Endodermal cell (in vitro differentiated cells): ENCODE measurements at regions not wholly inside any gene's neighbourhood (a gene's known extent, or its start where the extent isn't known, plus 50 kb on each side); places are given as distances from the start of the nearest gene placed in this dataset.

ENCODE experiments used
- DNase-seq: peaks from one replicate; pipeline ENCODE4 v3.0.0-alpha.2; 2017
- H3K27ac ChIP-seq: 2 replicates; pipeline ENCODE4 v1.5.1; 2013; ENCODE audit warnings: mild to moderate bottlenecking, low read depth, low read length, moderate library complexity
- H3K27me3 ChIP-seq: 2 replicates; pipeline ENCODE4 v1.6.1; 2013; ENCODE audit warnings: mild to moderate bottlenecking, low read length, moderate library complexity; ENCODE audit not compliant: insufficient read depth, control insufficient read depth, poor library complexity, severe bottlenecking
- H3K36me3 ChIP-seq: 2 replicates; pipeline ENCODE4 v1.7.0; 2013; ENCODE audit warnings: mild to moderate bottlenecking, low read length, moderate library complexity; ENCODE audit not compliant: control insufficient read depth, insufficient read depth
- H3K4me1 ChIP-seq: one replicate; pipeline ENCODE4 v1.7.0; 2013; ENCODE audit warnings: low read length; ENCODE audit not compliant: control insufficient read depth, insufficient read depth
- H3K4me3 ChIP-seq: 2 replicates; pipeline ENCODE4 v1.5.1; 2013; ENCODE audit warnings: mild to moderate bottlenecking, low read length, moderate library complexity
- H3K9ac ChIP-seq: 2 replicates; pipeline ENCODE4 v1.6.1; 2013; ENCODE audit warnings: mild to moderate bottlenecking, low read length, moderate library complexity; ENCODE audit not compliant: poor library complexity, severe bottlenecking; ENCODE audit errors: extremely low read depth
- H3K9me3 ChIP-seq: 2 replicates; pipeline ENCODE4 v1.6.1; 2013; ENCODE audit warnings: mild to moderate bottlenecking, low read length, moderate library complexity; ENCODE audit not compliant: control insufficient read depth
- H3K27ac Mint-ChIP-seq: 2 replicates; pipeline ENCODE4 v1.8.0; 2020; ENCODE audit warnings: mixed read lengths
- H3K27me3 Mint-ChIP-seq: 2 replicates; pipeline ENCODE4 v1.8.0; 2021; ENCODE audit warnings: mild to moderate bottlenecking, mixed read lengths; ENCODE audit not compliant: insufficient read depth
- H3K36me3 Mint-ChIP-seq: 2 replicates; pipeline ENCODE4 v1.8.0; 2020; ENCODE audit warnings: low read depth, mixed read lengths
- H3K4me1 Mint-ChIP-seq: 2 replicates; pipeline ENCODE4 v1.8.0; 2020; ENCODE audit warnings: mixed read lengths
- H3K4me3 Mint-ChIP-seq: 2 replicates; pipeline ENCODE4 v1.8.0; 2020; ENCODE audit warnings: mild to moderate bottlenecking, moderate library complexity, mixed read lengths
- H3K9me3 Mint-ChIP-seq: 2 replicates; pipeline ENCODE4 v1.8.0; 2020; ENCODE audit warnings: mild to moderate bottlenecking, mixed read lengths
- WGBS, 2 experiments: methylation state at CpG; one replicate each; pipeline versions ENCODE4 v1.1.5 to v1.1.7; 2013; ENCODE audit warnings: missing lambda C conversion rate in 2 of 2, mixed read lengths in 1 of 2; ENCODE audit not compliant: insufficient coverage in 1 of 2, insufficient read length in 1 of 2; 5-methylcytosine and 5-hydroxymethylcytosine counted together
- TF ChIP-seq, protein P1 (sequence below): fragments of 200-600 bp; sonication (generic); conservative IDR thresholded peaks from 2 replicates; pipeline ENCODE4 v1.5.0; 2021; ENCODE audit warnings: antibody characterized with exemption, mild to moderate bottlenecking

DNA sequence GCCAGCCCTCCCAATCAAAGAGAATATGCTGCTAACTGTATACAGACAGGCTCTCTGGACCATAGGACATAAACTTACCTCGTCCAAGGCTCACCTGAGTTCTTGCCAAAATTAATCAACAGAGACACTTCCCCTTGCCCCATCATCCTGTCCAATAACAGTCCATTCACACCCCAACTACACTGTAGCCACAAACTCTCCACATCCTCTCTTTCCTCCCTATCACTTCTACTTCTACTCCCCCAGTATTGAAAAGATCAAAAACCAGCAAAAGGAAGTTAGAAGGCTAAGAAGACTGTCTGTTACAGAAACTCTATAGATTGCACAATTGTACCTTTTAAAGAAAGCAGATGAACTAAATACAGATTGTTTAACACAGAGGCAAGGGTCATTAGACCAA lies 133.5 kb upstream of the STT3B start:
- peaks cover 6% of the 10 kb centered on the region for H3K4me1 Mint-ChIP-seq
- no peak overlapping the region for H3K27ac ChIP-seq
- H3K4me1 ChIP-seq, result no peaks in the 10 kb centered on the region
- H3K9me3 ChIP-seq, result no peaks in the 10 kb centered on the region
- H3K36me3 Mint-ChIP-seq, result no peaks in the 10 kb centered on the region
- H3K9me3 Mint-ChIP-seq, result peaks cover 11% of the 10 kb centered on the region
- no peak overlapping the region for H3K27ac Mint-ChIP-seq
- TF ChIP-seq, protein P1, sequence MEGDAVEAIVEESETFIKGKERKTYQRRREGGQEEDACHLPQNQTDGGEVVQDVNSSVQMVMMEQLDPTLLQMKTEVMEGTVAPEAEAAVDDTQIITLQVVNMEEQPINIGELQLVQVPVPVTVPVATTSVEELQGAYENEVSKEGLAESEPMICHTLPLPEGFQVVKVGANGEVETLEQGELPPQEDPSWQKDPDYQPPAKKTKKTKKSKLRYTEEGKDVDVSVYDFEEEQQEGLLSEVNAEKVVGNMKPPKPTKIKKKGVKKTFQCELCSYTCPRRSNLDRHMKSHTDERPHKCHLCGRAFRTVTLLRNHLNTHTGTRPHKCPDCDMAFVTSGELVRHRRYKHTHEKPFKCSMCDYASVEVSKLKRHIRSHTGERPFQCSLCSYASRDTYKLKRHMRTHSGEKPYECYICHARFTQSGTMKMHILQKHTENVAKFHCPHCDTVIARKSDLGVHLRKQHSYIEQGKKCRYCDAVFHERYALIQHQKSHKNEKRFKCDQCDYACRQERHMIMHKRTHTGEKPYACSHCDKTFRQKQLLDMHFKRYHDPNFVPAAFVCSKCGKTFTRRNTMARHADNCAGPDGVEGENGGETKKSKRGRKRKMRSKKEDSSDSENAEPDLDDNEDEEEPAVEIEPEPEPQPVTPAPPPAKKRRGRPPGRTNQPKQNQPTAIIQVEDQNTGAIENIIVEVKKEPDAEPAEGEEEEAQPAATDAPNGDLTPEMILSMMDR, result no peak
- H3K4me3 ChIP-seq, result no peak overlapping the region
- H3K36me3 ChIP-seq, result no peaks in the 10 kb centered on the region
- WGBS, 2 experiments, result 88% methylated on average over 1 of the region's 1 CpG; no CpG with 5 or more reads in 1 of the 2 experiments
- H3K27me3 Mint-ChIP-seq, result peaks cover 6% of the 10 kb centered on the region
- H3K27me3 ChIP-seq, result no peaks in the 10 kb centered on the region
- no peak overlapping the region for H3K9ac ChIP-seq
- DNase-seq, result no peak
- no peak overlapping the region for H3K4me3 Mint-ChIP-seq

DNA sequence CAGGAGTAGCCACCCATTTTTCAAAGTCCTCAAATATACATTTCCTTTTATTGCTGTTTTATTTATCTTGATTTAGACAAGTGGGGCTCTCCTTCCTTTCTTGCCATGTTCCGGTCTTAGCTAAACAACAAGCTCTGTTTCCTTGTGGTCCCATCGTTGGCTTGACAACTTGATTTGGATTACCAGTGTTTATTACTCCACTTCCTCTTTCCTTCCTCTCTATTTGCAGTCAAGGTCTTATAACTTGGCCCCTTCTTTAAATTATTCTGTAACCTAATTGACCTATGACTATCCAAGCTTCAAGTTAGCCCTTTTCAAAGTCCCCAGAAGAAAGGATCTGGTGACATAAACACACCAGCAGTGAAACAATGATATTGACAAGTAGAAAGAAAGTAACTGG lies 130.6 kb upstream of the STT3B start:
- Mint-ChIP-seq H3K4me3 (no peak overlapping the region), H3K27ac (no peak overlapping the region), H3K36me3 (no peaks in the 10 kb centered on the region), H3K4me1 (peaks cover 10% of the 10 kb centered on the region), H3K9me3 (peaks cover 11% of the 10 kb centered on the region), H3K27me3 (peaks cover 6% of the 10 kb centered on the region)
- H3K9me3 ChIP-seq, result no peaks in the 10 kb centered on the region
- TF ChIP-seq, protein P1, result no peak
- H3K4me3 ChIP-seq, result no peak overlapping the region
- H3K4me1 ChIP-seq, result peaks cover 5% of the 10 kb centered on the region
- no peaks in the 10 kb centered on the region for H3K27me3 ChIP-seq
- H3K36me3 ChIP-seq, result no peaks in the 10 kb centered on the region
- H3K9ac ChIP-seq, result no peak overlapping the region
- 93 to 96% methylated on average over 2 of the region's 2 CpGs for WGBS, 2 experiments
- no peak for DNase-seq
- no peak overlapping the region for H3K27ac ChIP-seq

DNA sequence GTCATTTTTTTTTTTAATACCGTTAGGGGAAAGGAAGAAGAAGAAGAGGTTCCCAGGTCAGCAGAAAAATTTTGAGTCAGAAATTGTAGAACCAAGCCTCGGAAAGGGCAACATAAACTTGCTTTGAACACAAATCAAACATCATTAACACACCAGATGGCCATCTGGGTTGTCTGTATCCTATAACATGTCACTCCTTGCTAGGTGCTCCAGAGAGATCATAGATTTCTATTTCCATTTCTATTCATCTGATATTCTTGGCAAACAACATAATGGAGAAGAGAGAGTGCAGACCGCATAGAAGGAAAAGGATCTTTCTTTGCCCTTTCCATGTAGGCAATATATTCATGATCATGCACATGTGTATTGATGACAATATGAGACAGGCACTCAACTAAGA lies 129.5 kb upstream of the STT3B start:
- Histone ChIP-seq H3K27me3 (no peaks in the 10 kb centered on the region), H3K36me3 (no peaks in the 10 kb centered on the region), H3K9me3 (no peaks in the 10 kb centered on the region), H3K4me1 (peaks cover 5% of the 10 kb centered on the region), H3K4me3 (no peak overlapping the region), H3K27ac (no peak overlapping the region), H3K9ac (no peak overlapping the region)
- no peaks in the 10 kb centered on the region for H3K36me3 Mint-ChIP-seq
- peaks cover 10% of the 10 kb centered on the region for H3K4me1 Mint-ChIP-seq
- peaks cover 6% of the 10 kb centered on the region for H3K27me3 Mint-ChIP-seq
- TF ChIP-seq, protein P1, result no peak
- 84 to 100% methylated on average over 1 to 3 of the region's 3 CpGs for WGBS, 2 experiments
- no peak overlapping the region for H3K4me3 Mint-ChIP-seq
- H3K27ac Mint-ChIP-seq, result no peak overlapping the region
- H3K9me3 Mint-ChIP-seq, result peaks cover 11% of the 10 kb centered on the region
- DNase-seq, result no peak
